GM23338 (cell line): ENCODE measurements at regions not wholly inside any gene's neighbourhood (a gene's known extent, or its start where the extent isn't known, plus 50 kb on each side); places are given as distances from the start of the nearest gene placed in this dataset.

ENCODE experiments used
- ATAC-seq: fragments of 200-7000 bp; cut with Tn5 transposase; 3 replicates; pipeline ENCODE4 v1.9.1; 2020
- DNase-seq: peaks from one replicate; pipeline ENCODE4 v3.0.0-alpha.2; 2015; ENCODE audit warnings: low spot score
- H2AFZ ChIP-seq: fragments of 200-600 bp; sonication (generic); 2 replicates; pipeline ENCODE4 v1.8.0; 2016; ENCODE audit warnings: antibody characterized with exemption, mild to moderate bottlenecking, moderate library complexity
- H3F3A ChIP-seq: fragments of 200-600 bp; sonication (generic); replicated peaks from 2 replicates; pipeline ENCODE4 v1.8.0; 2017; ENCODE audit warnings: antibody characterized with exemption, mixed run types, low read depth
- H3K27ac ChIP-seq: fragments of 200-600 bp; sonication (generic); 2 replicates; pipeline ENCODE4 v1.6.1; 2016; ENCODE audit warnings: low read depth
- H3K27me3 ChIP-seq: fragments of 200-600 bp; sonication (generic); 2 replicates; pipeline ENCODE4 v1.8.0; 2016; ENCODE audit warnings: mild to moderate bottlenecking, mixed run types, moderate library complexity; ENCODE audit not compliant: insufficient read depth
- H3K36me3 ChIP-seq: fragments of 200-600 bp; sonication (generic); 2 replicates; pipeline ENCODE4 v1.8.0; 2016; ENCODE audit warnings: mild to moderate bottlenecking; ENCODE audit not compliant: insufficient read depth
- H3K4me1 ChIP-seq: fragments of 200-600 bp; sonication (generic); 2 replicates; pipeline ENCODE4 v1.8.0; 2016; ENCODE audit warnings: mild to moderate bottlenecking, moderate library complexity; ENCODE audit not compliant: insufficient read depth
- H3K4me2 ChIP-seq: fragments of 200-600 bp; sonication (generic); 2 replicates; pipeline ENCODE4 v1.7.1; 2017; ENCODE audit warnings: mixed run types
- H3K4me3 ChIP-seq: fragments of 200-600 bp; sonication (generic); 2 replicates; pipeline ENCODE4 v1.6.1; 2016; ENCODE audit warnings: mixed run types
- H3K79me2 ChIP-seq: fragments of 200-600 bp; sonication (generic); replicated peaks from 2 replicates; pipeline ENCODE4 v1.8.0; 2017; ENCODE audit warnings: mild to moderate bottlenecking; ENCODE audit not compliant: insufficient read depth
- H3K9me2 ChIP-seq: fragments of 200-600 bp; sonication (generic); 2 replicates; pipeline ENCODE4 v1.8.0; 2017; ENCODE audit not compliant: insufficient read depth
- H4K20me1 ChIP-seq: fragments of 200-600 bp; sonication (generic); replicated peaks from 2 replicates; pipeline ENCODE4 v1.8.0; 2017; ENCODE audit warnings: mild to moderate bottlenecking; ENCODE audit not compliant: insufficient read depth
- H3K27ac Mint-ChIP-seq: 2 replicates; pipeline ENCODE4 v1.8.0; 2020; ENCODE audit warnings: inconsistent platforms, mild to moderate bottlenecking, moderate library complexity, mixed read lengths
- H3K27me3 Mint-ChIP-seq: 3 replicates; pipeline ENCODE4 v1.8.0; 2022; ENCODE audit warnings: low read depth, mild to moderate bottlenecking, moderate library complexity, mixed read lengths, inconsistent platforms; ENCODE audit not compliant: insufficient read depth, poor library complexity
- H3K36me3 Mint-ChIP-seq: 3 replicates; pipeline ENCODE4 v1.8.0; 2021; ENCODE audit warnings: low read depth, mild to moderate bottlenecking, inconsistent platforms, moderate library complexity, mixed read lengths
- H3K4me1 Mint-ChIP-seq: 3 replicates; pipeline ENCODE4 v1.8.0; 2020; ENCODE audit warnings: mild to moderate bottlenecking, inconsistent platforms, mixed read lengths
- H3K4me3 Mint-ChIP-seq: 3 replicates; pipeline ENCODE4 v1.8.0; 2021; ENCODE audit warnings: moderate library complexity, mild to moderate bottlenecking, inconsistent platforms, mixed read lengths
- H3K9me3 Mint-ChIP-seq: 3 replicates; pipeline ENCODE4 v1.8.0; 2020; ENCODE audit warnings: moderate library complexity, mild to moderate bottlenecking, inconsistent platforms, mixed read lengths
- CREB1 ChIP-seq: fragments of 250-450 bp; sonication (Bioruptor Pico); IDR thresholded peaks from 2 replicates; pipeline ENCODE4 v1.5.0; 2020; ENCODE audit warnings: low read depth, mild to moderate bottlenecking, moderate library complexity
- CTCF ChIP-seq, 2 experiments: fragments of 200-600 bp in 1 of 2; sonication (generic) in 1 of 2; conservative IDR thresholded peaks; 2 replicates each; pipeline versions ENCODE4 v1.5.1 to v1.6.1; 2016 to 2017; ENCODE audit warnings: antibody characterized with exemption in 2 of 2, low read depth in 2 of 2, mild to moderate bottlenecking in 2 of 2, moderate library complexity in 1 of 2
- EZH2 ChIP-seq: fragments of 200-600 bp; sonication (generic); IDR thresholded peaks from one replicate; pipeline ENCODE4 v1.8.0; 2017; ENCODE audit warnings: antibody characterized with exemption, mild to moderate bottlenecking, low read depth; ENCODE audit not compliant: unreplicated experiment
- EZH2phosphoT487 ChIP-seq: fragments of 200-600 bp; sonication (generic); IDR thresholded peaks from one replicate; pipeline ENCODE4 v1.8.1; 2018; ENCODE audit warnings: antibody characterized with exemption; ENCODE audit not compliant: unreplicated experiment
- JUNB ChIP-seq: IDR thresholded peaks from one replicate; pipeline ENCODE4 v1.6.1; 2016; ENCODE audit warnings: antibody characterized with exemption; ENCODE audit not compliant: unreplicated experiment
- NANOG ChIP-seq: IDR thresholded peaks from 2 replicates; pipeline ENCODE4 v1.6.1; 2016; ENCODE audit warnings: antibody characterized with exemption, borderline replicate concordance
- POLR2AphosphoS5 ChIP-seq: IDR thresholded peaks from 2 replicates; pipeline ENCODE4 v1.6.1; 2016; ENCODE audit warnings: antibody characterized with exemption, low read depth
- REST ChIP-seq: IDR thresholded peaks from one replicate; pipeline ENCODE4 v1.6.1; 2018; ENCODE audit warnings: antibody characterized with exemption; ENCODE audit not compliant: unreplicated experiment
- STAT1 ChIP-seq: IDR thresholded peaks from one replicate; pipeline ENCODE4 v1.6.1; 2016; ENCODE audit warnings: antibody characterized with exemption; ENCODE audit not compliant: unreplicated experiment
- ZNF114 ChIP-seq: fragments of 250-450 bp; sonication (Bioruptor Pico); IDR thresholded peaks from 2 replicates; pipeline ENCODE4 v1.5.0; 2020; ENCODE audit warnings: mild to moderate bottlenecking, moderate library complexity
- ZNF331 ChIP-seq: fragments of 250-450 bp; sonication (Bioruptor Pico); IDR thresholded peaks from 2 replicates; pipeline ENCODE4 v1.5.0; 2020; ENCODE audit warnings: low read depth, mild to moderate bottlenecking, moderate library complexity
- TF ChIP-seq, protein P1 (sequence below): fragments of 250-450 bp; sonication (Bioruptor Pico); IDR thresholded peaks from 2 replicates; pipeline ENCODE4 v1.5.0; 2020; ENCODE audit warnings: mild to moderate bottlenecking, moderate library complexity
- TF ChIP-seq, protein P2 (sequence below): IDR thresholded peaks from 2 replicates; pipeline ENCODE4 v1.6.1; 2016; ENCODE audit warnings: antibody characterized with exemption

DNA sequence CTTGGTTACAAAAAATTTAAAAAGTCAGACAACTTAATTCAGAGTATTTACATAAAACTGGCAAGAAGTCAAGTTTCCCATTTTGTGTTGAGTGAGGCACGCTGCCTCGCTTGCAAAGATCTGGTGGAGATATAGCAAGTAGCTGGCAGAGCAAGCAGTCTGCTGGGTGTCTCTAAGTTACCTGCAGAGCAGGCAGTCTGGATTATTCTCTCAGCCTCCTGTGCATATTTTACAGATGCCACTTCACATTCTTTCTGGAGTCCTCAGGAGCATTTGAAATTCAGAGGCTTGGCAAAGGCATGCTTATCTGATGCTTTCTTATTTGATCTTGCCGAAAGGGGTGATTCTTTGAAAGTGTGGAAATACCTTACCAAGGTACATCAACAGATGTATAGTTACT lies 640.4 kb upstream of the ADGRL4 start:
- Histone ChIP-seq H3K4me1 (0 out of 2 replicates have a peak, but pooled peaks cover 10% of the 10 kb centered on the region), H2AFZ (no peak overlapping the region), H3K4me3 (no peak overlapping the region), H3K27ac (no peak overlapping the region; the same call in 1 of the 2 replicates), H3K9me2 (no peaks in the 10 kb centered on the region), H3F3A (no peaks in the 10 kb centered on the region), H3K79me2 (no peaks in the 10 kb centered on the region), H3K36me3 (no peaks in the 10 kb centered on the region), H4K20me1 (no peaks in the 10 kb centered on the region), H3K27me3 (no peaks in the 10 kb centered on the region), H3K4me2 (no peak overlapping the region)
- H3K36me3 Mint-ChIP-seq, result peaks cover 8% of the 10 kb centered on the region; the same call in 2 of the 3 replicates
- peak; percentile 63 for ATAC-seq
- H3K27ac Mint-ChIP-seq, result no peak overlapping the region
- no peak for TF ChIP-seq EZH2phosphoT487
- TF ChIP-seq EZH2, result no peak
- no peak for TF ChIP-seq ZNF331 (CRISPR knock-in tag)
- no peak for TF ChIP-seq ZNF114 (CRISPR knock-in tag)
- TF ChIP-seq STAT1, result no peak
- TF ChIP-seq, protein P1, sequence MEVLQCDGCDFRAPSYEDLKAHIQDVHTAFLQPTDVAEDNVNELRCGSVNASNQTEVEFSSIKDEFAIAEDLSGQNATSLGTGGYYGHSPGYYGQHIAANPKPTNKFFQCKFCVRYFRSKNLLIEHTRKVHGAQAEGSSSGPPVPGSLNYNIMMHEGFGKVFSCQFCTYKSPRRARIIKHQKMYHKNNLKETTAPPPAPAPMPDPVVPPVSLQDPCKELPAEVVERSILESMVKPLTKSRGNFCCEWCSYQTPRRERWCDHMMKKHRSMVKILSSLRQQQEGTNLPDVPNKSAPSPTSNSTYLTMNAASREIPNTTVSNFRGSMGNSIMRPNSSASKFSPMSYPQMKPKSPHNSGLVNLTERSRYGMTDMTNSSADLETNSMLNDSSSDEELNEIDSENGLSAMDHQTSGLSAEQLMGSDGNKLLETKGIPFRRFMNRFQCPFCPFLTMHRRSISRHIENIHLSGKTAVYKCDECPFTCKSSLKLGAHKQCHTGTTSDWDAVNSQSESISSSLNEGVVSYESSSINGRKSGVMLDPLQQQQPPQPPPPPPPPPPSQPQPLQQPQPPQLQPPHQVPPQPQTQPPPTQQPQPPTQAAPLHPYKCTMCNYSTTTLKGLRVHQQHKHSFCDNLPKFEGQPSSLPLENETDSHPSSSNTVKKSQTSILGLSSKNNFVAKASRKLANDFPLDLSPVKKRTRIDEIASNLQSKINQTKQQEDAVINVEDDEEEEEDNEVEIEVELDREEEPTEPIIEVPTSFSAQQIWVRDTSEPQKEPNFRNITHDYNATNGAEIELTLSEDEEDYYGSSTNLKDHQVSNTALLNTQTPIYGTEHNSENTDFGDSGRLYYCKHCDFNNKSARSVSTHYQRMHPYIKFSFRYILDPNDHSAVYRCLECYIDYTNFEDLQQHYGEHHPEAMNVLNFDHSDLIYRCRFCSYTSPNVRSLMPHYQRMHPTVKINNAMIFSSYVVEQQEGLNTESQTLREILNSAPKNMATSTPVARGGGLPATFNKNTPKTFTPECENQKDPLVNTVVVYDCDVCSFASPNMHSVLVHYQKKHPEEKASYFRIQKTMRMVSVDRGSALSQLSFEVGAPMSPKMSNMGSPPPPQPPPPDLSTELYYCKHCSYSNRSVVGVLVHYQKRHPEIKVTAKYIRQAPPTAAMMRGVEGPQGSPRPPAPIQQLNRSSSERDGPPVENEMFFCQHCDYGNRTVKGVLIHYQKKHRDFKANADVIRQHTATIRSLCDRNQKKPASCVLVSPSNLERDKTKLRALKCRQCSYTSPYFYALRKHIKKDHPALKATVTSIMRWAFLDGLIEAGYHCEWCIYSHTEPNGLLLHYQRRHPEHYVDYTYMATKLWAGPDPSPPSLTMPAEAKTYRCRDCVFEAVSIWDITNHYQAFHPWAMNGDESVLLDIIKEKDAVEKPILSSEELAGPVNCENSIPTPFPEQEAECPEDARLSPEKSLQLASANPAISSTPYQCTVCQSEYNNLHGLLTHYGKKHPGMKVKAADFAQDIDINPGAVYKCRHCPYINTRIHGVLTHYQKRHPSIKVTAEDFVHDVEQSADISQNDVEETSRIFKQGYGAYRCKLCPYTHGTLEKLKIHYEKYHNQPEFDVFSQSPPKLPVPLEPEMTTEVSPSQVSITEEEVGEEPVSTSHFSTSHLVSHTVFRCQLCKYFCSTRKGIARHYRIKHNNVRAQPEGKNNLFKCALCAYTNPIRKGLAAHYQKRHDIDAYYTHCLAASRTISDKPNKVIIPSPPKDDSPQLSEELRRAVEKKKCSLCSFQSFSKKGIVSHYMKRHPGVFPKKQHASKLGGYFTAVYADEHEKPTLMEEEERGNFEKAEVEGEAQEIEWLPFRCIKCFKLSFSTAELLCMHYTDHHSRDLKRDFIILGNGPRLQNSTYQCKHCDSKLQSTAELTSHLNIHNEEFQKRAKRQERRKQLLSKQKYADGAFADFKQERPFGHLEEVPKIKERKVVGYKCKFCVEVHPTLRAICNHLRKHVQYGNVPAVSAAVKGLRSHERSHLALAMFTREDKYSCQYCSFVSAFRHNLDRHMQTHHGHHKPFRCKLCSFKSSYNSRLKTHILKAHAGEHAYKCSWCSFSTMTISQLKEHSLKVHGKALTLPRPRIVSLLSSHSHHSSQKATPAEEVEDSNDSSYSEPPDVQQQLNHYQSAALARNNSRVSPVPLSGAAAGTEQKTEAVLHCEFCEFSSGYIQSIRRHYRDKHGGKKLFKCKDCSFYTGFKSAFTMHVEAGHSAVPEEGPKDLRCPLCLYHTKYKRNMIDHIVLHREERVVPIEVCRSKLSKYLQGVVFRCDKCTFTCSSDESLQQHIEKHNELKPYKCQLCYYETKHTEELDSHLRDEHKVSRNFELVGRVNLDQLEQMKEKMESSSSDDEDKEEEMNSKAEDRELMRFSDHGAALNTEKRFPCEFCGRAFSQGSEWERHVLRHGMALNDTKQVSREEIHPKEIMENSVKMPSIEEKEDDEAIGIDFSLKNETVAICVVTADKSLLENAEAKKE (CRISPR knock-in tag), result no peak
- TF ChIP-seq CREB1 (CRISPR knock-in tag), result no peak
- no peak for TF ChIP-seq JUNB
- TF ChIP-seq, protein P2, sequence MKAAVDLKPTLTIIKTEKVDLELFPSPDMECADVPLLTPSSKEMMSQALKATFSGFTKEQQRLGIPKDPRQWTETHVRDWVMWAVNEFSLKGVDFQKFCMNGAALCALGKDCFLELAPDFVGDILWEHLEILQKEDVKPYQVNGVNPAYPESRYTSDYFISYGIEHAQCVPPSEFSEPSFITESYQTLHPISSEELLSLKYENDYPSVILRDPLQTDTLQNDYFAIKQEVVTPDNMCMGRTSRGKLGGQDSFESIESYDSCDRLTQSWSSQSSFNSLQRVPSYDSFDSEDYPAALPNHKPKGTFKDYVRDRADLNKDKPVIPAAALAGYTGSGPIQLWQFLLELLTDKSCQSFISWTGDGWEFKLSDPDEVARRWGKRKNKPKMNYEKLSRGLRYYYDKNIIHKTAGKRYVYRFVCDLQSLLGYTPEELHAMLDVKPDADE, result no peak
- TF ChIP-seq POLR2AphosphoS5, result no peak
- TF ChIP-seq NANOG, result no peak
- TF ChIP-seq CTCF (conservative IDR thresholded peaks at IDR 0.05; ENCODE audit: low read depth in 2 of 2), result no peak
- no peak for TF ChIP-seq REST
- H3K9me3 Mint-ChIP-seq, result peaks cover 15% of the 10 kb centered on the region
- H3K4me3 Mint-ChIP-seq, result no peak overlapping the region
- peak; percentile 54 for DNase-seq
- peaks cover 2% of the 10 kb centered on the region for H3K27me3 Mint-ChIP-seq
- H3K4me1 Mint-ChIP-seq, result peaks cover 11% of the 10 kb centered on the region
